ENCODE measurements at regions not wholly inside any gene's neighbourhood (a gene's known extent, or its start where the extent isn't known, plus 50 kb on each side); places are given as distances from the start of the nearest gene placed in this dataset.

- Histone ChIP-seq H3K4me3 (ENCODE audit: low read depth, low read length, poor library complexity, severe bottlenecking) (no peak overlapping the region), H3K36me3 (ENCODE audit: insufficient read depth, low read length) (no peaks in the 10 kb centered on the region), H3K4me1 (ENCODE audit: insufficient read depth, low read length, severe bottlenecking) (no peaks in the 10 kb centered on the region), H3K9me2 (ENCODE audit: low read depth, low read length) (no peaks in the 10 kb centered on the region), H3K27ac (ENCODE audit: low read depth, low read length, poor library complexity, severe bottlenecking) (no peak overlapping the region), H3K79me2 (ENCODE audit: insufficient read depth, low read length) (no peaks in the 10 kb centered on the region), H3F3A (ENCODE audit: insufficient read depth, low read length) (no peaks in the 10 kb centered on the region), H3K27me3 (ENCODE audit: insufficient read depth, low read length) (no peaks in the 10 kb centered on the region), H4K20me1 (ENCODE audit: insufficient read depth, low read length) (no peaks in the 10 kb centered on the region), H2AFZ (ENCODE audit: low read length) (no peak overlapping the region), H3K4me2 (ENCODE audit: low read length) (no peak overlapping the region), H3K9me3 (ENCODE audit: low read length) (peaks cover under 1% of the 10 kb centered on the region), H3K9ac (ENCODE audit: low read length) (no peak overlapping the region)
- TF ChIP-seq CTCF (IDR thresholded peaks at IDR 0.05; ENCODE audit: low read length) (peak; percentile 19; the same call in 1 of the 2 replicates), EZH2 (IDR thresholded peaks at IDR 0.05; ENCODE audit: borderline replicate concordance, low read length) (no peak)
Observed at GRCh38 chr3:106540743-106541142, 671.9 kb upstream of the CBLB start.

GRCh38 chr3:106542101-106542769 lies 673.4 kb upstream of the CBLB start:
- Histone ChIP-seq H4K20me1 (ENCODE audit: insufficient read depth, low read length) (no peaks in the 10 kb centered on the region), H2AFZ (ENCODE audit: low read length) (no peak overlapping the region), H3K36me3 (ENCODE audit: insufficient read depth, low read length) (no peaks in the 10 kb centered on the region), H3F3A (ENCODE audit: insufficient read depth, low read length) (no peaks in the 10 kb centered on the region), H3K27me3 (ENCODE audit: insufficient read depth, low read length) (no peaks in the 10 kb centered on the region), H3K4me1 (ENCODE audit: insufficient read depth, low read length, severe bottlenecking) (no peaks in the 10 kb centered on the region), H3K27ac (ENCODE audit: low read depth, low read length, poor library complexity, severe bottlenecking) (no peak overlapping the region), H3K79me2 (ENCODE audit: insufficient read depth, low read length) (no peaks in the 10 kb centered on the region), H3K9ac (ENCODE audit: low read length) (no peak overlapping the region), H3K9me2 (ENCODE audit: low read depth, low read length) (no peaks in the 10 kb centered on the region), H3K9me3 (ENCODE audit: low read length) (peaks cover 7% of the 10 kb centered on the region), H3K4me3 (ENCODE audit: low read depth, low read length, poor library complexity, severe bottlenecking) (no peak overlapping the region), H3K4me2 (ENCODE audit: low read length) (no peak overlapping the region)
- TF ChIP-seq EZH2 (IDR thresholded peaks at IDR 0.05; ENCODE audit: borderline replicate concordance, low read length) (no peak), CTCF (IDR thresholded peaks at IDR 0.05; ENCODE audit: low read length) (no peak)

- Histone ChIP-seq H2AFZ (ENCODE audit: low read length) (no peak overlapping the region), H3K4me1 (ENCODE audit: insufficient read depth, low read length, severe bottlenecking) (no peaks in the 10 kb centered on the region), H3K9ac (ENCODE audit: low read length) (no peak overlapping the region), H3K27ac (ENCODE audit: low read depth, low read length, poor library complexity, severe bottlenecking) (no peak overlapping the region), H3K79me2 (ENCODE audit: insufficient read depth, low read length) (no peaks in the 10 kb centered on the region), H3K4me2 (ENCODE audit: low read length) (no peak overlapping the region), H3K4me3 (ENCODE audit: low read depth, low read length, poor library complexity, severe bottlenecking) (no peak overlapping the region), H3K36me3 (ENCODE audit: insufficient read depth, low read length) (no peaks in the 10 kb centered on the region), H4K20me1 (ENCODE audit: insufficient read depth, low read length) (no peaks in the 10 kb centered on the region), H3F3A (ENCODE audit: insufficient read depth, low read length) (no peaks in the 10 kb centered on the region), H3K9me3 (ENCODE audit: low read length) (peaks cover 9% of the 10 kb centered on the region), H3K27me3 (ENCODE audit: insufficient read depth, low read length) (no peaks in the 10 kb centered on the region), H3K9me2 (ENCODE audit: low read depth, low read length) (no peaks in the 10 kb centered on the region)
- TF ChIP-seq EZH2 (IDR thresholded peaks at IDR 0.05; ENCODE audit: borderline replicate concordance, low read length), result no peak
- TF ChIP-seq CTCF (IDR thresholded peaks at IDR 0.05; ENCODE audit: low read length), result no peak
Observed at GRCh38 chr3:106552351-106553043, 683.7 kb upstream of the CBLB start.

All from OCI-LY1 (cell line).